ENCODE measurements at regions not wholly inside any gene's neighbourhood (a gene's known extent, or its start where the extent isn't known, plus 50 kb on each side); places are given as distances from the start of the nearest gene placed in this dataset.
"Not testable (repeated sequence)": the region's sequence is repeated elsewhere in the genome, so short reads cannot be mapped to it uniquely, and the experiment has no call there.

DNA sequence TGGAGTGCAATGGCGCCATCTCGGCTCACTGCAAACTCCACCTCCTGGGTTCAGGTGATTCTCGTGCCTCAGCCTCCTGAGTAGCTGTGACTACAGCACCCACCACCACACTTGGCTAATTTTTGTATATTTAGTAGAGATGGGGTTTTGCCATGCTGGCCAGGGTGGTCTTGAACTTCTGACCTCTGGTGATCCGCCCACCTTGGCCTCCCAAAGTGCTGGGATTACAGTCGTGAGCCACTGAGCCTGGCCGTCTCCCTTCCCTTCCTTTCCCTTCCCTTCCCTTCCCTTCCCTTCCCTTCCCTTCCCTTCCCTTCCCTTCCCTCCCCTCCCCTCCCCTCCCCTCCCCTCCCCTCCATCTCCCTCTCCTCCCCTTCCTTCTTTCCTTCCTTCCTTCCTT lies 248.9 kb downstream of the NPIPA7 start:
- WGBS, 2 experiments (ENCODE audit: extremely low coverage in 1 of 2, insufficient coverage in 1 of 2, insufficient read length in 1 of 2, insufficient replicate concordance in 2 of 2, low coverage in 1 of 2, low lambda C conversion rate in 2 of 2, missing lambda C conversion rate in 1 of 2), result 87% methylated on average over 2 of the region's 6 CpGs; no CpG with 5 or more reads in 1 of the 2 experiments
- H2BK5ac ChIP-seq (ENCODE audit: low read depth, low read length); H3K56ac ChIP-seq (replicated peaks; ENCODE audit: insufficient read length, low read depth, low read length); H3K27me3 ChIP-seq (replicated peaks in 1 of 4; ENCODE audit: control insufficient read depth in 3 of 4, extremely low read depth in 1 of 4, insufficient read depth in 3 of 4, low read length in 3 of 4); H3K18ac ChIP-seq (ENCODE audit: extremely low read depth, low read length); H3K23me2 ChIP-seq (ENCODE audit: low read depth, low read length); H3K27ac ChIP-seq (ENCODE audit: low read depth, low read length); H2BK120ac ChIP-seq (replicated peaks; ENCODE audit: low read depth, low read length); DNase-seq (ENCODE audit: low read depth in 1 of 2, low spot score in 2 of 2); H3K9me3 ChIP-seq (ENCODE audit: insufficient read depth in 2 of 2, low read depth in 1 of 2, low read length in 1 of 2); H4K91ac ChIP-seq (replicated peaks; ENCODE audit: insufficient read length, low read length); H2BK20ac ChIP-seq (ENCODE audit: low read length); H3K4me1 ChIP-seq (replicated peaks in 1 of 4; ENCODE audit: control insufficient read depth in 3 of 4, insufficient read depth in 4 of 4, low read length in 3 of 4); H2AK5ac ChIP-seq (ENCODE audit: low read depth, low read length); H2AFZ ChIP-seq (ENCODE audit: low read length); H3K4ac ChIP-seq (replicated peaks; ENCODE audit: insufficient read length, low read depth, low read length); H2BK12ac ChIP-seq (ENCODE audit: low read depth, low read length); H4K8ac ChIP-seq (ENCODE audit: extremely low read depth, insufficient read depth, low read length); H3K36me3 ChIP-seq (ENCODE audit: control insufficient read depth in 2 of 4, insufficient read depth in 4 of 4, low read length in 3 of 4); H3K79me1 ChIP-seq (ENCODE audit: low read depth, low read length); CTCF ChIA-PET (ENCODE audit: partially characterized antibody); H2BK15ac ChIP-seq (ENCODE audit: low read length); H3K23ac ChIP-seq (ENCODE audit: insufficient read length); FAIRE-seq; H4K20me1 ChIP-seq (replicated peaks in 1 of 2; ENCODE audit: control insufficient read depth in 1 of 2, insufficient read depth in 2 of 2, low read length in 2 of 2); H3K4me3 ChIP-seq (ENCODE audit: extremely low read depth in 1 of 4, insufficient read depth in 2 of 4, low read depth in 3 of 4, low read length in 4 of 4); H3K9ac ChIP-seq (replicated peaks in 1 of 4; ENCODE audit: extremely low read depth in 1 of 4, low read depth in 3 of 4, low read length in 3 of 4); H3K4me2 ChIP-seq (ENCODE audit: insufficient read depth in 1 of 2, low read depth in 2 of 2, low read length in 2 of 2); H3K14ac ChIP-seq (ENCODE audit: insufficient read length); POLR2A ChIA-PET (ENCODE audit: partially characterized antibody); H4K5ac ChIP-seq (ENCODE audit: insufficient read length, low read depth, low read length); H3K79me2 ChIP-seq (ENCODE audit: control insufficient read depth in 1 of 2, insufficient read depth in 2 of 2, low read length in 2 of 2): not testable (repeated sequence)

DNA sequence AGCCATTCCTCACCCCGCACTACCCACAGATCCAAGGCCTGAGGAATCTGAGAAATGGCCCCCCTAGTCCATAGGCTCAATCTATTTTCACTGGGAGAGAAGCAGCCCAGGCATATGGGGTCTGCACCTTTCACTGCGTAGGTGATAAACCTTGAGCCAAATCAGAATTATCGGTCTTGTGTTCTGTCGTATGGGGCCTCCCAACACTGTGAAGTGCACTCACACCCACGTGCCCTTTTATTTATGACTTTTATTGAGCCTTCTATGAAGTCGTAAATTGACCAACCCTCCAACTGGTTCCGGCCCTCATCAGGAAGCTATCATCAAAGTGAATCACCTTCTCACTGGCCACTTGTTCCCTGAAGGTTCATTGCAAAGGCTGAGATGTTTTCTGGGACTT lies 259.3 kb downstream of the NPIPA7 start:
- H2BK15ac ChIP-seq (ENCODE audit: low read length); DNase-seq (ENCODE audit: low read depth in 1 of 2, low spot score in 2 of 2); H3K27ac ChIP-seq (ENCODE audit: low read depth, low read length); H3K23ac ChIP-seq (ENCODE audit: insufficient read length); H3K4me2 ChIP-seq (ENCODE audit: insufficient read depth in 1 of 2, low read depth in 2 of 2, low read length in 2 of 2); H2AK5ac ChIP-seq (ENCODE audit: low read depth, low read length); H3K4me3 ChIP-seq (ENCODE audit: extremely low read depth in 1 of 4, insufficient read depth in 2 of 4, low read depth in 3 of 4, low read length in 4 of 4); H3K79me1 ChIP-seq (ENCODE audit: low read depth, low read length); H3K4me1 ChIP-seq (replicated peaks in 1 of 4; ENCODE audit: control insufficient read depth in 3 of 4, insufficient read depth in 4 of 4, low read length in 3 of 4); H2AFZ ChIP-seq (ENCODE audit: low read length); H4K91ac ChIP-seq (replicated peaks; ENCODE audit: insufficient read length, low read length); H3K23me2 ChIP-seq (ENCODE audit: low read depth, low read length); H3K9ac ChIP-seq (replicated peaks in 1 of 4; ENCODE audit: extremely low read depth in 1 of 4, low read depth in 3 of 4, low read length in 3 of 4); H3K27me3 ChIP-seq (replicated peaks in 1 of 4; ENCODE audit: control insufficient read depth in 3 of 4, extremely low read depth in 1 of 4, insufficient read depth in 3 of 4, low read length in 3 of 4); H4K5ac ChIP-seq (ENCODE audit: insufficient read length, low read depth, low read length); H3K9me3 ChIP-seq (ENCODE audit: insufficient read depth in 2 of 2, low read depth in 1 of 2, low read length in 1 of 2); H2BK20ac ChIP-seq (ENCODE audit: low read length); CTCF ChIA-PET (ENCODE audit: partially characterized antibody); H3K56ac ChIP-seq (replicated peaks; ENCODE audit: insufficient read length, low read depth, low read length); H3K36me3 ChIP-seq (ENCODE audit: control insufficient read depth in 2 of 4, insufficient read depth in 4 of 4, low read length in 3 of 4); H4K8ac ChIP-seq (ENCODE audit: extremely low read depth, insufficient read depth, low read length); H4K20me1 ChIP-seq (replicated peaks in 1 of 2; ENCODE audit: control insufficient read depth in 1 of 2, insufficient read depth in 2 of 2, low read length in 2 of 2); POLR2A ChIA-PET (ENCODE audit: partially characterized antibody); FAIRE-seq; H2BK5ac ChIP-seq (ENCODE audit: low read depth, low read length); H3K18ac ChIP-seq (ENCODE audit: extremely low read depth, low read length); H3K4ac ChIP-seq (replicated peaks; ENCODE audit: insufficient read length, low read depth, low read length); H3K14ac ChIP-seq (ENCODE audit: insufficient read length); H3K79me2 ChIP-seq (ENCODE audit: control insufficient read depth in 1 of 2, insufficient read depth in 2 of 2, low read length in 2 of 2); H2BK12ac ChIP-seq (ENCODE audit: low read depth, low read length); H2BK120ac ChIP-seq (replicated peaks; ENCODE audit: low read depth, low read length): not testable (repeated sequence)
- WGBS, 2 experiments (ENCODE audit: extremely low coverage in 1 of 2, insufficient coverage in 1 of 2, insufficient read length in 1 of 2, insufficient replicate concordance in 2 of 2, low coverage in 1 of 2, low lambda C conversion rate in 2 of 2, missing lambda C conversion rate in 1 of 2), result 78% methylated on average over 7 of the region's 7 CpGs; no CpG with 5 or more reads in 1 of the 2 experiments

Data from H1 (cell line).